OCI-LY7 (cell line): ENCODE measurements at regions not wholly inside any gene's neighbourhood (a gene's known extent, or its start where the extent isn't known, plus 50 kb on each side); places are given as distances from the start of the nearest gene placed in this dataset.

Experiments used
- CTCF ChIP-seq: fragments of 200-600 bp; sonication (generic); conservative IDR thresholded peaks from 2 replicates; pipeline ENCODE4 v1.5.1; 2014; ENCODE audit warnings: mild to moderate bottlenecking, antibody characterized with exemption, low read length, moderate library complexity, mixed read lengths
- EZH2phosphoT487 ChIP-seq: fragments of 200-600 bp; sonication (generic); IDR thresholded peaks from 2 replicates; pipeline ENCODE4 v1.6.1; 2018; ENCODE audit warnings: low read depth, borderline replicate concordance, mild to moderate bottlenecking, mixed run types, antibody characterized with exemption, low read length, moderate library complexity, mixed read lengths

DNA sequence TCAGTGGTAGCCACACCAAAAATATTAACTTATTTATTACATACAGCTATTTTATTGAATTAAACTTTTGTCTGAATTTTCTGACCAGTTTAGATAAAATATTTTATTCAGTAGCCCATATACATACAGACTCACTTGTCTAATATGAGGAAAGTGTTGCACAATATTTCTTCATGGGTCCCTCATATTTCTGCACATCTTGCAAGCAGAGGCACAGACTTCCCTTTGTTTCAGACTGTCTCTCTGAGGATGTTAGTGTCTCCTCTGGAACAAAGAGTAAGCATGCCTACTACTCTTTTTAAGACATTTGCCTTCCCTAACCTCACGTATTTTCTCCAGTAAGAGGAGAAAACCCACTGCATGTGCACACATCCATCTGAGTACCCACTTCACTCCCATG is 81.2 kb downstream of the OR5AK2 start:
- TF ChIP-seq CTCF (no peak), EZH2phosphoT487 (no peak)
